NCI-H446 (cell line): ENCODE measurements at regions not wholly inside any gene's neighbourhood (a gene's known extent, or its start where the extent isn't known, plus 50 kb on each side); places are given as distances from the start of the nearest gene placed in this dataset.

ENCODE experiments used
- DNase-seq, 2 experiments: peaks; one replicate each; lab custom pipeline; 2025; lab: John Stamatoyannopoulos, UW

- no peak for DNase-seq
Measured at GRCh38 chr10:78319371-78319770, 285.7 kb downstream of the RPS24 start.

DNA sequence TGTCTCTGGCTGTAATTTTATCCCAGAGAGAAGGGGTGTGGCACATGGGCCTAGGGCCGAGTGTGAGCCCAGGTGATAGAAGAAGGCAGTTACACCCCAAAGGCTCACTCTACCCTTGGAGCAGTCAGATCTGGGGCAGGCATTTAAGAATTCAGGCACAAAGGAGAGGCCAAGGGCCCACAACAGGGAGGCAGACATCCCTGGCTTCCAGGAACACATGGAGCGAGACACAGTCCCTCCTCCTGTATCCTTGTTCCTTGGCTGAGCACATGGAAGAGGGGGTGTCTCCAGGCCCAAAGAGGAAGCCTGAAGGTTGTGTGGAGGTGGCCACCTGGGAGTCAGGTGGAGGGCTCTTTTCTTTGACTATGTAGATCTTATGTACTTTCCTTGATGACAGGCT lies 286.2 kb downstream of the RPS24 start:
- DNase-seq, result no peak

DNA sequence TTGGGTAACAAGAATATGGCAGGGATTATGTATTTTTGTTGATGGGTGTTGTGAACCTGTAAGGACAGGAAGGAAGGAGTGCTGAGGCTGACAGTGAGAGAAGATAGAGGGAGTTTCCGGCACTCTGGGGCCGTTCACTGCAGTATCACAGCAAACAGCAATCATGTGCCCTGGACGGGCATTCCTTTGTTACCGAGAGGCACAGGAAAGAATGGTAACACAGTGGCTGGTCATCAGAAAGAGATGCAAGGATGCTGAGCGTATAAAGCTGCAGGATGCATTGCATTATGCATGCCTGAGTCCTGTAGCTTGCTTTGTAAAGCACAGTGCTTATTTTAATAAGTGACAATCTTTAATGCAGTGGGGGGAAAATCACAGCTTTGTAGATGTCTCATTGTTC lies 286.8 kb downstream of the RPS24 start:
- no peak for DNase-seq

- DNase-seq, result no peak
Measured at GRCh38 chr10:78321000-78321399, 287.3 kb downstream of the RPS24 start.

DNA sequence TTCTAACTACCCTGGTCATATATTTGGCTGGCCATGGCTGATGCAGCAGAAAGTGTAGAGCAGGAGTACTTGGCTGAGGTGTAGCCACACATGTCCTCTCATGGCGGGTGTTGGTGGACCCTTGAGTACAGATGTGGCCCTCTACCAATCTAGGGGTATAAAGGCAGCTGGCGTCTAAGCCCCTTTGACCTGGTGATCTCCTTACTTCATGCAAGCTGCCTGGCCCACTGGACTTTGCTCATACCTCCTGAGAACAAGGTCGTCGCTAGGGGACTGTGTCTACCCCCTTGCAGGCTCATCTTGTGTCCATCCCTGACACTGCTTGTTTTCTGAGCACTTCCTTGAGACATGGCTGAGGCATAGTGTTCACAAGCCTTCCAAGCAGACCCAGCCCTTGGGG lies 287.8 kb downstream of the RPS24 start:
- DNase-seq, result no peak

DNA sequence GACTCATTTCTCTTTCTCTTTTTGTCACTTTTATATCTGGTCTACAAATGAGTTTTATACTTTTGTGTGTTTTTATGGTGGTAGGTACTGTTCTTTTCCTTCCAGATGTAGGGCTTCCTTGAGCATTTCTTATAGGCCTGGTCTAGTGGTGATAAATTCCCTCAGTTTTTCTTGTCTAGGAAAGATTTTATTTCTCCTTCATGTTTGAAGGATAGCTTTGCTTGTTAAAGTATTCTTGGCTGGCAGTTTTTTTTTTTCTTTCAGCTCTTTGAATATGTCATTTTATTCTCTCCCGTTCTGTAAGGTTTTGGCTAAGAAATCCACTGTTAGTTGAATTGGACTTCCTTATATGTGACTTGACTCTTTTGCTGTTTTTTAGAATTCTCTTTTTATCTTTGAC lies 292.7 kb downstream of the RPS24 start:
- no peak for DNase-seq

DNA sequence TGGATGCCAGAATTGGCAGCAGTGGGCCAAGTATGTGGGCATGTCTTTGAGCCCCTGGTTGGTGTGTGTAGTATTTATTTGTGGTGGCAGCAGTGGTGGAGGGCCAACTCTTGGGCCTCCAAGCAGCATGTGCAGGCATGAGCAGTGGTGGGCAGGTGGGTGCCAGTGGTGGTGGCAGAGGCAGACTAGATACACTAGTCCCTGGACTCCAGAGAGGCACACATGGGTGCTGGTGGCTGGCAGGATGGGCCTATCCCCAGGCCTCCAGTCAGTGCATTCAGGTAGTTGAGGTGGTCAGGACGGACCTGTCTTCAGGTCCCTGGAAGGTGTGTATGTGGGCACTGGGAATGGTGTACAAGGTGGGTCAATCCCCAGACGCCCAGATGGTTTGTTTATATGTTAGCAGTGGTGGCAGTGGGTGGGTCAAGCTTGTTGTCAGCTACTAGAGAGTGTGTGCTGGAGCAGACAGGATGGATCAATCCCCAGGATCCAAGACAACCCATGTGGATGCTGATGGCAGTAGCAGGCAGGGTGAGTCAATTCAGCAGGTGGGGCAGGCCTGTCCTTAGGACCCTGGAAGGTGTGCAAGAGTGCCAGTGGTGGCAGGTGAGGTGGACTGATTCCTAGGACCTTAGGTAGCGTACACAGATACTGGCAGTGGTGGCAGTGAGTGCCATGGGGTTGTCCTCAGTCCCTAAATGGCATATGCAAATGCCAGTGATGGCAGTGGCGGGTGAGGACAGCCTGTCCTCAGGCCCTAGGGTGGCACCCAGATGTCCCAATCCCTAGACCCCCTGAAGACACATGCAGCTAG lies 294.3 kb downstream of the RPS24 start:
- no peak for DNase-seq

DNA sequence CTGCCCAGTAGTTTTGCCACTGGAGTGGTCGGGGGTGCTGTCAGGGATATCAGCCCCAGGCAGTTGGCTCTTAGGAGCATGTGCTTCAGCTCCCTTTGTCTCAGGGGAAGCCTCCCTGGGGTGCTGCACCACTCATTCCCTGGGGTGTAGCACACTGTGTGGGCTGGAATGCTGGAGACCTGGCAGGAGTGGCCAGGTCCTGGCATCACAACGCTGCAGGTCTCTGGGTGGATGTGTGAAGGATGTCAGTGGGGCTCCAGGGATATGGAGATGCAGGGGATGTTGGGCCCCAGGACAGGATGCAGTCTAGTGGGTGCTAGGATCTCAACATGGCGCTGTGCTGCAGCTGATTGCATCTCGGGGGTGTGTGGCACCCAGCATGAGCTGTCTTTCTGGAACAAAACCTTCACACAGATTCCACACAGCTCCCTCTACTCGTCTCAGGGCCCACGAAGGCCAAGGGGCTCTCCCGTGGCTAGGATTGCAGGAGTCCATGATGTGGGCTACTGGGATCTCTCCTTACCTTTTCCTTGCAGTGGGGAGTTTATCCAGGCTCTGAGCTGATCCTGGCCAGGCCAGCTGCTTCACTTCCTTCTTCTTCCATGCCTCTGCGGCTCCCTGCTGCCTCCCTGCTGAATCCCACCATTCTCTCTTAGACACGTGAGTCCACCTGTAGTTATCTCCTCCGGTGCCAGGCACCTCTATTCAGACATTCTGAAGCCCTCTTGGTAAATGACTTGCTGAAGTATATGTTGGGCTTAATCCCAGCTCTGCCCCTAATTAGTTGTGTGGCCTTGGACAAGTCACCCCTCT lies 295.1 kb downstream of the RPS24 start:
- no peak for DNase-seq

DNA sequence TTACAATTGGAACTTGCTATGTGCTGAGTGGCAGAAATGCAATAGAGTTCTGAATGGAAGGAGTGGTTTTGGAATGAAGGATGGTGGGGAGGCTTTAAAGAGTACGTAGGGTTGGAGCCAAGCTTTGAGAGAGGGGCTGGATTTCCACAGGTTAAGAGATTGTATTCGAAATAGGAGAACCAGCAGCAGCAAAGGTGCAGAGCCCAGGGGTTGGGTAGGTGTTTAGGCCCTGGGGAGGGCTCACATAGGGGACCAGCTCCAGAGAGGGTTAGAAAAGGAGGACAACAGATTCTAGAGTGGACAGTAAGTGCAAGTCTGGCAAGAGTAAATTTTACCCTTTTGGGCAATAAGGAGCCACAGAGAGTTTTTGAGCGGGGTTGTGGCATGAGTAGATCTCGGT lies 297.2 kb downstream of the RPS24 start:
- no peak for DNase-seq

GRCh38 chr10:78331391-78331922 lies 297.8 kb downstream of the RPS24 start:
- no peak for DNase-seq

DNA sequence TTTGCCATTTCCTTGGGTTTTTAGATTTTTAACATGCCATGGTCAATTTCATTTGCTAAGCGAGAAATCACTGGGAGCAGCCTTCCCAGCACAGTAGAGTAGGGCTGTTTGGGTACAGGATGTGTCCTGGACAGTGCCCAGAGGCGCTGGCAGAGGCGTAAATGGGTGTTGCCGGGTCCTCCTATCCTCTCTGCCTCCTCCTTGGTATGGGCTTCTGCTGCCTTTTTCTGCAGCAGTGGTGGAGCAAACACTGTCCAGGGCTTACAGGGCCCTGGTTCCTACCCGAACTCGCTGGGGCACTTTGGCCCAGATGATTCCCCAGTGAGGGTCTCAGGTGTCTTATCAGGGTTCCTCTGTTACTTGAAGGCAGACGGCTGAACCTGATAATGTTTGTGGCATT lies 298.3 kb downstream of the RPS24 start:
- no peak for DNase-seq

DNA sequence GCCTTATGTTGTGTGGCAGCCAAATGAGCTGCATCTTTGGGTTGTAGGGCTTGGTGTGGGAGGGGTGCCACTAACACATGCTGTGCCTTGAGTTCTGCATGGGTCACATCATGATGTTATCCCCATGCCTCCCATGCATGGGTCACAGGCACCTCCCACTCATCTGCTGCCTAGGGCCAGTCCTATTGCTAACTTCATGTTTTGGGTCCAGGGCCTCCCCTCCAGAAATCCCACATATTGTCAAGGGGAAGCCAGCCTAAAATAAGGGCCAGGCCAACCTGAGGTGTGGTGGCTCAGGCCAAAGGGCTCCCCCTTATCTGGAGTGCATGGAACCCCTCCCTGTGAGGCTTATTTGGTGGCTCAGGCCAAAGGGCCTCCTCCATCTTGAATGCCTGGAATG lies 299.0 kb downstream of the RPS24 start:
- DNase-seq, result no peak

- no peak for DNase-seq
Measured at GRCh38 chr10:78333362-78334143, 299.9 kb downstream of the RPS24 start.

DNA sequence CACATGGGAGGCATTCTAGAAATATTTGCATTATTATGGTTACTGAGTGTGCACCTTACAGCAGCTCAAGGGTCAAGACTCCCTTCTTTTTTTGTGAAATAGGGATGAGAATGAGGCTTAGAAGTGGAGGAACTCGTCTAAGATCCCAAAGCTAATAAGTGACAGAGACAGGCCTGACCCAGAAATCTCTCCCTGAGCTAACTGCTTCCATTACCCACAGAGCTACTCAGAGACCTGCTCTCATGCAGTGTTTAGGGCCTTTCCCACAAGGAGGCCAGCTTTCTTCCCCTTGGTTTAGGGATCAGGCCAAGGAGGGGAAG lies 301.7 kb downstream of the RPS24 start:
- DNase-seq, result no peak

GRCh38 chr10:78335691-78336401 lies 302.2 kb downstream of the RPS24 start:
- no peak for DNase-seq

DNA sequence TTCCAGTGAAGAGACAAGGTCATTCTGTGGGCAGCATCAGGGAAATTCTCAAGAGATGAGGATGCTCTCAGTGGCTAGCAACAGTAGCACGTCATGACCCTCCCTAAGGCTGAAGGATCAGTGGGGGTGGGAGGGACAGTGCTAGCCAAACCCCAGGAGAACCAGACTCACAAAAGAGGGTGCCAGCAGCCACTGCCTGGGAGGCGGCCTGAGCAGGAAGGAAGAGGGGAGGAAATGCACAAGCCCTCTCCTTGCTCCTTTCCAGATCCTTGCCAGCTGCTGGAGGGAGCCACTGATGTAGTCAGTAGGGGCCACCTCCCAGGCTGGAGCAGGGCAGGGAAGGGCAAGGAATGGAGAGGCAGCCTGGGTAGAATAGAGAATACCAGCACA lies 302.7 kb downstream of the RPS24 start:
- no peak for DNase-seq

DNA sequence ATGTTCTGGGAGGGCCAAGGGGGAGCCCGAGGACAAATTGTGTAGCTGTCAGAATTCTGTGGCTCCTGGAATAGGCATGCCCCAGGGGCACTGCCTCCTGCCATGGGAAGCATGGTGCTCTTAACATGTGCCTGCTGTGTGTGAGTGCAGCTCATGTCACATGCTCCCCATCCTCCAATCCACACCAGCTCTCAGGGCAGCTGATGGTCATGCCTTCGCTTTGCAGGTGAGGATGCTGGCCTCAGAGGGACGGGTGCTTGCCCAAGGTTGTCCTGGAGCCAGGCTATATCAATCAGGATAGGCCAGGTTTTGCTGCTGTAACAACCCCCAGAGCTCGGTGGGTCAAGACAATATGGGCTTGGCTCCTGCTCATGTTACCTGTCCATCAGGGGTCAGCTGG lies 303.4 kb downstream of the RPS24 start:
- DNase-seq, result no peak

GRCh38 chr10:78337646-78338391 lies 304.2 kb downstream of the RPS24 start:
- no peak for DNase-seq

GRCh38 chr10:78338717-78339116 lies 305.1 kb downstream of the RPS24 start:
- no peak for DNase-seq

- peak in 1 of 2 experiments; percentile 23 for DNase-seq
Measured at GRCh38 chr10:78339251-78339650, 305.6 kb downstream of the RPS24 start.

DNA sequence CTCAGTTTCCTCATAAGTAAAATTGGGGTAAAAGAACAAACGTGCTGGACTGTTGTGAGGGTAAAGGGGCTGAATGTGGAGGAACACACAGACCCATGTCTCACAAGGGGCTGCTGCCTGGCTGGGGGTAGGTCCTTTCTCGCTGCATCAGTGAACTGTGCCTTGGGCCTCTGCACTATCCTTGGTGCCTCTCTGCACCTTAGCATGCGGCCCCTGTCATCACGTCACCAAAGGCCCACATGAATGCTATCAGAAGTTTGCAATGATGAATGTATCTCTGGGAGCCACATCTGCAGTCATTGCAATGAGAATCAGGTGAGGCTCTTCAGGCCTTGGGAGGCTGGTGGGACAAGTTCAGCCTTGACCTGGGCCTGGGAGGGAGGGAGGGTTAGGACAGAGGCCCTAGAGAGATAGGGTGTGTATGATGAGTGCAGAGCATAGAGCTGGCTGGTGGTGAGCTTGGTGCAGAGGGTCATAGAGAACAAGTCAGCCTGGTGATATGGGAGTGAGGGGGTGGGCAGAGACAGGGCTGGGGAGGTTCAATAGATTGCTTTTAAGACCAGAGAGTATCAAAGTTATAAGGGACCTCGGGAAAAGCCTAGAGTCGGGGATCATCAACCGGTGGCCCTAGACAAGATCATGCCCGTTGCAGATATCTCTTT lies 308.4 kb downstream of the RPS24 start:
- no peak for DNase-seq
